H1 (cell line): ENCODE measurements at regions not wholly inside any gene's neighbourhood (a gene's known extent, or its start where the extent isn't known, plus 50 kb on each side); places are given as distances from the start of the nearest gene placed in this dataset.

Source experiments
- ASH2L ChIP-seq: fragments of 200-600, 300-600 bp; sonication (generic); IDR thresholded peaks from one replicate; pipeline ENCODE4 v1.7.1; 2017; ENCODE audit warnings: low read length
- ATF2 ChIP-seq: IDR thresholded peaks from 2 replicates; pipeline ENCODE4 v1.6.1; 2012; ENCODE audit warnings: low read length, inconsistent platforms
- BACH1 ChIP-seq: IDR thresholded peaks from 2 replicates; pipeline ENCODE4 v1.6.1; 2012; ENCODE audit warnings: low read length, improper control_type of control experiment
- FOSL1 ChIP-seq: IDR thresholded peaks from 2 replicates; pipeline ENCODE4 v1.6.1; 2011; ENCODE audit warnings: mild to moderate bottlenecking, low read depth, low read length, moderate library complexity; ENCODE audit not compliant: insufficient read depth
- HDAC6 ChIP-seq: IDR thresholded peaks from one replicate; pipeline ENCODE4 v1.7.1; 2012; ENCODE audit warnings: low read depth, mild to moderate bottlenecking, inconsistent platforms, low read length, moderate library complexity
- JUN ChIP-seq: IDR thresholded peaks from 2 replicates; pipeline ENCODE4 v1.6.1; 2011; ENCODE audit warnings: low read depth, mild to moderate bottlenecking, improper control_type of control experiment, low read length
- JUND ChIP-seq: IDR thresholded peaks from 2 replicates; pipeline ENCODE4 v1.6.1; 2011; ENCODE audit warnings: mild to moderate bottlenecking, improper control_type of control experiment, low read length
- KDM1A ChIP-seq: fragments of 200-600, 300-600 bp; sonication (generic); IDR thresholded peaks from 2 replicates; pipeline ENCODE4 v1.7.1; 2016; ENCODE audit warnings: mild to moderate bottlenecking, low read length, borderline replicate concordance
- NANOG ChIP-seq: IDR thresholded peaks from 2 replicates; pipeline ENCODE4 v1.6.1; 2011; ENCODE audit warnings: low read length, low read depth, mild to moderate bottlenecking, inconsistent platforms; ENCODE audit not compliant: insufficient read depth, poor library complexity, severe bottlenecking
- NRF1 ChIP-seq: IDR thresholded peaks from 2 replicates; pipeline ENCODE4 v1.6.1; 2011; ENCODE audit warnings: mild to moderate bottlenecking, low read depth, low read length, improper control_type of control experiment
- POLR2AphosphoS5 ChIP-seq: IDR thresholded peaks from 2 replicates; pipeline ENCODE4 v1.6.1; 2011; ENCODE audit warnings: low read depth, low read length
- RFX5 ChIP-seq: IDR thresholded peaks from 2 replicates; pipeline ENCODE4 v1.6.1; 2011; ENCODE audit warnings: low read depth, low read length, improper control_type of control experiment, borderline replicate concordance
- SIRT6 ChIP-seq: IDR thresholded peaks from one replicate; pipeline ENCODE4 v1.7.1; 2012; ENCODE audit warnings: low read length, inconsistent platforms
- SUZ12 ChIP-seq: fragments of 200-600 bp; sonication (generic); IDR thresholded peaks from 2 replicates; pipeline ENCODE4 v1.6.1; 2012; ENCODE audit warnings: mild to moderate bottlenecking, inconsistent platforms, low read length, moderate library complexity, mixed read lengths
- TCF12 ChIP-seq: IDR thresholded peaks from 2 replicates; pipeline ENCODE4 v1.6.1; 2011; ENCODE audit warnings: low read depth, mild to moderate bottlenecking, low read length
- TEAD4 ChIP-seq: IDR thresholded peaks from 2 replicates; pipeline ENCODE4 v1.6.1; 2012; ENCODE audit warnings: low read depth, low read length, inconsistent platforms, mixed read lengths
- USF2 ChIP-seq: IDR thresholded peaks from 2 replicates; pipeline ENCODE4 v1.6.1; 2011; ENCODE audit warnings: low read length, improper control_type of control experiment

- TF ChIP-seq JUN (no peak), TCF12 (no peak), KDM1A (no peak), BACH1 (no peak), JUND (no peak), RFX5 (no peak), HDAC6 (no peak), TEAD4 (no peak), SUZ12 (no peak), NRF1 (no peak), NANOG (no peak), ASH2L (no peak), SIRT6 (no peak), USF2 (no peak), FOSL1 (no peak), ATF2 (no peak), POLR2AphosphoS5 (no peak)
Measured at GRCh38 chr11:110971140-110971539, 258.9 kb upstream of the ARHGAP20 start (continued).
